ENCODE measurements at regions not wholly inside any gene's neighbourhood (a gene's known extent, or its start where the extent isn't known, plus 50 kb on each side); places are given as distances from the start of the nearest gene placed in this dataset.

- TF ChIP-seq ELF4 (CRISPR knock-in tag; IDR thresholded peaks at IDR 0.05; ENCODE audit: low read depth) (no peak), CTCF (IDR thresholded peaks at IDR 0.05) (no peak), TEAD4 (CRISPR knock-in tag; IDR thresholded peaks at IDR 0.05) (no peak), KAT7 (CRISPR knock-in tag; IDR thresholded peaks at IDR 0.05; ENCODE audit: borderline replicate concordance) (no peak), ETV6 (CRISPR knock-in tag; IDR thresholded peaks at IDR 0.05) (no peak), JUN (CRISPR knock-in tag; IDR thresholded peaks at IDR 0.05) (no peak)
- TF ChIP-seq, protein P1, sequence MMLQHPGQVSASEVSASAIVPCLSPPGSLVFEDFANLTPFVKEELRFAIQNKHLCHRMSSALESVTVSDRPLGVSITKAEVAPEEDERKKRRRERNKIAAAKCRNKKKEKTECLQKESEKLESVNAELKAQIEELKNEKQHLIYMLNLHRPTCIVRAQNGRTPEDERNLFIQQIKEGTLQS (CRISPR knock-in tag; conservative IDR thresholded peaks at IDR 0.05), result no peak
- TF ChIP-seq, protein P2, sequence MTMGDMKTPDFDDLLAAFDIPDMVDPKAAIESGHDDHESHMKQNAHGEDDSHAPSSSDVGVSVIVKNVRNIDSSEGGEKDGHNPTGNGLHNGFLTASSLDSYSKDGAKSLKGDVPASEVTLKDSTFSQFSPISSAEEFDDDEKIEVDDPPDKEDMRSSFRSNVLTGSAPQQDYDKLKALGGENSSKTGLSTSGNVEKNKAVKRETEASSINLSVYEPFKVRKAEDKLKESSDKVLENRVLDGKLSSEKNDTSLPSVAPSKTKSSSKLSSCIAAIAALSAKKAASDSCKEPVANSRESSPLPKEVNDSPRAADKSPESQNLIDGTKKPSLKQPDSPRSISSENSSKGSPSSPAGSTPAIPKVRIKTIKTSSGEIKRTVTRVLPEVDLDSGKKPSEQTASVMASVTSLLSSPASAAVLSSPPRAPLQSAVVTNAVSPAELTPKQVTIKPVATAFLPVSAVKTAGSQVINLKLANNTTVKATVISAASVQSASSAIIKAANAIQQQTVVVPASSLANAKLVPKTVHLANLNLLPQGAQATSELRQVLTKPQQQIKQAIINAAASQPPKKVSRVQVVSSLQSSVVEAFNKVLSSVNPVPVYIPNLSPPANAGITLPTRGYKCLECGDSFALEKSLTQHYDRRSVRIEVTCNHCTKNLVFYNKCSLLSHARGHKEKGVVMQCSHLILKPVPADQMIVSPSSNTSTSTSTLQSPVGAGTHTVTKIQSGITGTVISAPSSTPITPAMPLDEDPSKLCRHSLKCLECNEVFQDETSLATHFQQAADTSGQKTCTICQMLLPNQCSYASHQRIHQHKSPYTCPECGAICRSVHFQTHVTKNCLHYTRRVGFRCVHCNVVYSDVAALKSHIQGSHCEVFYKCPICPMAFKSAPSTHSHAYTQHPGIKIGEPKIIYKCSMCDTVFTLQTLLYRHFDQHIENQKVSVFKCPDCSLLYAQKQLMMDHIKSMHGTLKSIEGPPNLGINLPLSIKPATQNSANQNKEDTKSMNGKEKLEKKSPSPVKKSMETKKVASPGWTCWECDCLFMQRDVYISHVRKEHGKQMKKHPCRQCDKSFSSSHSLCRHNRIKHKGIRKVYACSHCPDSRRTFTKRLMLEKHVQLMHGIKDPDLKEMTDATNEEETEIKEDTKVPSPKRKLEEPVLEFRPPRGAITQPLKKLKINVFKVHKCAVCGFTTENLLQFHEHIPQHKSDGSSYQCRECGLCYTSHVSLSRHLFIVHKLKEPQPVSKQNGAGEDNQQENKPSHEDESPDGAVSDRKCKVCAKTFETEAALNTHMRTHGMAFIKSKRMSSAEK (CRISPR knock-in tag; IDR thresholded peaks at IDR 0.05; ENCODE audit: borderline replicate concordance), result no peak
Measured at GRCh38 chr14:71183876-71184689, 276.8 kb downstream of the PCNX1 start.

Data from WTC11 (cell line).